GM13976 (cell line): ENCODE measurements at regions not wholly inside any gene's neighbourhood (a gene's known extent, or its start where the extent isn't known, plus 50 kb on each side); places are given as distances from the start of the nearest gene placed in this dataset.

Source experiments
- DNase-seq: peaks from one replicate; pipeline ENCODE4 v3.0.0; 2012; ENCODE audit warnings: low spot score
- CTCF ChIP-seq: IDR thresholded peaks from 2 replicates; pipeline ENCODE4 v1.5.1; 2012; ENCODE audit warnings: borderline replicate concordance, mild to moderate bottlenecking; ENCODE audit not compliant: insufficient read depth; ENCODE audit errors: extremely low read depth, missing control alignments, control extremely low read depth
- in situ Hi-C: fragments of 300-500 bp; cut with MboI; formaldehyde crosslinking; loops from one replicate; pipeline ENCODE4 v1.12.0; 2022; ENCODE audit warnings: low sequenced_read_pairs, mixed read lengths, inconsistent platforms; ENCODE audit not compliant: unreplicated experiment

DNA sequence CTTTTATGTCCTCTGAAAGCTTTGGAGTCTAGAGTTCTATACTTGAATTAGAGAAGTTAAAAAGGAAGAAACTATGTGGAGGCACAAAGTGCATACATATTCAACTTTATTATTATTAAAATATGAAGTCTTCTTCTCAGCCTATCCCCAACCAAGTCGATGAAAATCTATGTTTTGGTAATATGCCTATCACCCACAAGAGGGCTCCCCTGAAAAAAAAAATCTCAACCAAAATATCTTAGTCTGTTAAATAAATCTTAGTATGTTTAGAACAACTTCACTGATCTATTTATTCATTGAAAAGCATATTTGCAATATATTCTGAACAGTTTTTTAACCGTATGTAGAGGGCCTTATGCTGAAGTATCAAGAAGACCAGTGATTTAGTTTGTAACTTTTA, 804.5 kb downstream of the TDRD15 start:
- no peak for TF ChIP-seq CTCF
- in situ Hi-C loops, result no loop called here
- DNase-seq, result no peak

DNA sequence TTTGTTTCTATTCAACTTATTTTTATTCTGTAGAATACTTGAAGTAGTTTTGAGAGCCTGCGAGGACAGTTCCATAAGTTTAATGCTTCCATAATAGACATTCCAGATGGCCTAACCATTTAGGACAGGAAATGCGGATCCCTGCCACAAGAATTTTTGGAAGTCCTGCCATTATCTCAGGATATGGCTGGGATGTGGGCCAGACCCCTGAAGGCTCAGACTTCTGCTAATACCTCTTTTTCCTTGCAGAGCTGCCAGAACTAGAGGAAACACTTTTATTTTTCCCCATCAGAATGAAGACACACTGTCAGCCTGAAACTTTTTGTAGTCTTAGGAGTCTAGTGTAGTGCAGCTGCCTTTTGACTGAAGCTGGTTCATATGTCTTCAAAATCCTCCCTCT, 806.5 kb downstream of the TDRD15 start:
- in situ Hi-C loops, result no loop called here
- DNase-seq, result no peak
- no peak for TF ChIP-seq CTCF

DNA sequence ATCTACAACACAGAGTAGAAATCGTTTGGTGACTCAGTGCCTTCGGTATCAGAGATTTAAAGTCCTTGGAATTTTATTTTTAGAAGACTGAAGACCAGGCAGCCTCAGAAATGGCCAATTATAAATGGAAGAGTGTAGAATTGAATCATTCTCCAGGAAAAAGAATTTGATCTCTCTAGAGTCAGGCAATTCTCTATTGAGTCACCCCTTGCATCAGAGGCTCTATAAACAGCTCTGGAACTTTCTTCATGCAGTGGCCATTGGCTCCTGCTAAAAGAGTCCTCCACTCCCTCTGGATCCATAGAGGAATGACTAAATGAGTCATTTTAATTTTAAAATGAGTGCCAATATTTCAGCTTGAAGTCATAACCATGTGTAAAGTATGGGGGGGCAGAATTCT, 816.2 kb downstream of the TDRD15 start:
- DNase-seq, result no peak

DNA sequence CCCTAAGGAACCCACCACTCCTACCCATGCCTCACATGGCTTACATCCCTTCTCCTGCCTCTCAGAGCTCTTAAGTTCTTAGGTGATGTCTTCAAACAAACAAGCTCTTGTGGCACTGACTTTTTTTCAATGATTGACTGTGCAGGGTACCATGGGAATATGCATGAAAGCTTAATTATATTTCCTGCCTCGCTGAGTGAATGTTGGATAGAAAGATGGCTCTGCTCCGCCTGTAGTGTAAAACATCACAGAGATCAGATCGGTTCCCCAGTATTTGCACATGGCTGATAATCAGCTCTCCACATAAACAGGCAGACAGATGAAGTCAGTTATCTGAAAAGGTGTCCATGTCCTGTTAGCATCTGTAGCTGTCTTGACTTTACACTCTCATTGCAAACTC, 820.8 kb downstream of the TDRD15 start:
- no peak for TF ChIP-seq CTCF
- no peak for DNase-seq
- in situ Hi-C loops, result no loop called here

More for the DNA sequence above, 816.2 kb downstream of the TDRD15 start:
- TF ChIP-seq CTCF, result no peak
- in situ Hi-C loops, result no loop called here

DNA sequence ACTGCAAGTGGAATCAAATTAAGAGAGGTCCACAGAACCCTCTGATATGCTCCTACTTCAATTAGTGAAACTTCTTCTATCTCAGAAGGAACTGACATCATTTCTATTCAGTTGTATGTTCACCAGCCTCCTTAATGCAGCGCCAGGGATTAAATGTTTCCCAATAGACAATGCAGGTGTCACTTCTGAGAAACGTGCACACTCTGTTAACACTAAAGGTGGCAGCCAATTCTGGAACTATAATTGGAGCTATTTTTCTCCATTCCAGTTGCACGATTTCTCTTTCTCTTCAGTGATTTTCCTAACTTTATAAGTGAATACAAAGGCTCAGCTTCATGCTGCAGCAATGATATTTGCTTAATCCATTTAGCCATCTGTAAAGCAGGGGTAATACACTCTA, 821.9 kb downstream of the TDRD15 start:
- no peak for DNase-seq
- in situ Hi-C loops, result no loop called here
- no peak for TF ChIP-seq CTCF

GRCh38 chr2:21947046-21947445, 823.3 kb downstream of the TDRD15 start:
- TF ChIP-seq CTCF, result no peak
- DNase-seq, result no peak

GRCh38 chr2:21966139-21966538, 842.4 kb downstream of the TDRD15 start:
- no peak for TF ChIP-seq CTCF
- in situ Hi-C loops, result no loop called here
- no peak for DNase-seq

More at GRCh38 chr2:21947046-21947445, 823.3 kb downstream of the TDRD15 start:
- in situ Hi-C loops, result no loop called here
